DOHH2 (cell line): ENCODE measurements at regions not wholly inside any gene's neighbourhood (a gene's known extent, or its start where the extent isn't known, plus 50 kb on each side); places are given as distances from the start of the nearest gene placed in this dataset.

ENCODE experiments used
- H3F3A ChIP-seq: fragments of 200-600 bp; sonication (generic), shearing (Covaris generic); 2 replicates; pipeline ENCODE4 v1.6.0; 2016; ENCODE audit warnings: antibody characterized with exemption, mild to moderate bottlenecking; ENCODE audit not compliant: control insufficient read depth, insufficient read depth
- H3K27ac ChIP-seq: fragments of 200-600 bp; sonication (generic); 2 replicates; pipeline ENCODE4 v1.5.1; 2014; ENCODE audit warnings: low read depth, mild to moderate bottlenecking, low read length, moderate library complexity
- H3K27me3 ChIP-seq: fragments of 200-600 bp; sonication (generic); 2 replicates; pipeline ENCODE4 v1.6.1; 2014; ENCODE audit warnings: mild to moderate bottlenecking, low read length, mixed read lengths; ENCODE audit not compliant: control insufficient read depth
- H3K36me3 ChIP-seq: fragments of 200-600 bp; sonication (generic); 2 replicates; pipeline ENCODE4 v1.6.1; 2014; ENCODE audit warnings: mild to moderate bottlenecking, low read length, moderate library complexity, mixed read lengths; ENCODE audit not compliant: control insufficient read depth
- H3K4me1 ChIP-seq: fragments of 200-600 bp; sonication (generic); 2 replicates; pipeline ENCODE4 v1.6.1; 2014; ENCODE audit warnings: mild to moderate bottlenecking, low read length, mixed read lengths; ENCODE audit not compliant: control insufficient read depth
- H3K4me2 ChIP-seq: fragments of 200-600 bp; sonication (generic); 2 replicates; pipeline ENCODE4 v1.6.0; 2014; ENCODE audit warnings: mild to moderate bottlenecking, low read length, moderate library complexity
- H3K4me3 ChIP-seq: fragments of 200-600 bp; sonication (generic); 2 replicates; pipeline ENCODE4 v1.5.1; 2014; ENCODE audit warnings: mild to moderate bottlenecking, low read length, mixed read lengths
- H3K79me2 ChIP-seq: fragments of 200-600 bp; sonication (generic); 2 replicates; pipeline ENCODE4 v1.6.1; 2014; ENCODE audit warnings: mild to moderate bottlenecking, low read length, mixed read lengths; ENCODE audit not compliant: control insufficient read depth
- H3K9me2 ChIP-seq: fragments of 200-600 bp; sonication (generic); replicated peaks from 2 replicates; pipeline ENCODE4 v1.6.1; 2014; ENCODE audit warnings: mild to moderate bottlenecking, low read length, mixed read lengths; ENCODE audit not compliant: control insufficient read depth
- H3K9me3 ChIP-seq: fragments of 200-600 bp; sonication (generic); 2 replicates; pipeline ENCODE4 v1.6.1; 2014; ENCODE audit warnings: antibody characterized with exemption, low read length, mixed read lengths; ENCODE audit not compliant: control insufficient read depth, insufficient read depth
- H4K20me1 ChIP-seq: fragments of 200-600 bp; sonication (generic); 2 replicates; pipeline ENCODE4 v1.6.0; 2014; ENCODE audit warnings: low read depth, mild to moderate bottlenecking, antibody characterized with exemption, low read length, moderate library complexity; ENCODE audit not compliant: control insufficient read depth, insufficient read depth
- EZH2phosphoT487 ChIP-seq: fragments of 200-600 bp; sonication (generic); IDR thresholded peaks from 2 replicates; pipeline ENCODE4 v1.6.1; 2017; ENCODE audit warnings: borderline replicate concordance, mild to moderate bottlenecking, antibody characterized with exemption, low read length, moderate library complexity, mixed read lengths
- TF ChIP-seq, protein P1 (sequence below): fragments of 200-600 bp; sonication (generic); IDR thresholded peaks from one replicate; pipeline ENCODE4 v1.5.1; 2014; ENCODE audit warnings: antibody characterized with exemption, mild to moderate bottlenecking, low read depth, low read length; ENCODE audit not compliant: poor library complexity, severe bottlenecking

DNA sequence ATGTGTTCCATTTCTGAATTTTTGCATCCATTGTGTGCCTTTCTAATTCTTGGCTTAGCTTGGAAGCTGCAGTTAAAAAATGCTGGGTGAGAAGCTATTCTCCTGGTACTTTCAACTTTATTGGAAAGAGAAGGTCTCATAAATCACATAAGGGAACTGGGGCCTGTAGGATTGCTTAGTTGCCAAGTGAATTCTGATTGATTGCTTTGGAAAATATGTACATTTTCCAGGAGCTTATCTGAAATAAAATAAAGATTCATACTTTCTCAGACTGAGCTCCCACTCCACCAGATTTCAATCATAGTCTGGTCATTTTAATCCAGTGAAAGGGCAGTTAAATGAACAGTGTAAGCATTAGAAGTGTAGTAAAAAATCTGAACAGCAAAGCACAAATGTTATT lies 50.0 kb upstream of the PRICKLE1 start:
- TF ChIP-seq, protein P1, sequence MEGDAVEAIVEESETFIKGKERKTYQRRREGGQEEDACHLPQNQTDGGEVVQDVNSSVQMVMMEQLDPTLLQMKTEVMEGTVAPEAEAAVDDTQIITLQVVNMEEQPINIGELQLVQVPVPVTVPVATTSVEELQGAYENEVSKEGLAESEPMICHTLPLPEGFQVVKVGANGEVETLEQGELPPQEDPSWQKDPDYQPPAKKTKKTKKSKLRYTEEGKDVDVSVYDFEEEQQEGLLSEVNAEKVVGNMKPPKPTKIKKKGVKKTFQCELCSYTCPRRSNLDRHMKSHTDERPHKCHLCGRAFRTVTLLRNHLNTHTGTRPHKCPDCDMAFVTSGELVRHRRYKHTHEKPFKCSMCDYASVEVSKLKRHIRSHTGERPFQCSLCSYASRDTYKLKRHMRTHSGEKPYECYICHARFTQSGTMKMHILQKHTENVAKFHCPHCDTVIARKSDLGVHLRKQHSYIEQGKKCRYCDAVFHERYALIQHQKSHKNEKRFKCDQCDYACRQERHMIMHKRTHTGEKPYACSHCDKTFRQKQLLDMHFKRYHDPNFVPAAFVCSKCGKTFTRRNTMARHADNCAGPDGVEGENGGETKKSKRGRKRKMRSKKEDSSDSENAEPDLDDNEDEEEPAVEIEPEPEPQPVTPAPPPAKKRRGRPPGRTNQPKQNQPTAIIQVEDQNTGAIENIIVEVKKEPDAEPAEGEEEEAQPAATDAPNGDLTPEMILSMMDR: no peak
- TF ChIP-seq EZH2phosphoT487: no peak

More for the DNA sequence above, 50.0 kb upstream of the PRICKLE1 start:
- no peak overlapping the region for H3K4me2 ChIP-seq
- H3K27ac ChIP-seq: no peak overlapping the region
- no peaks in the 10 kb centered on the region for H4K20me1 ChIP-seq
- no peaks in the 10 kb centered on the region for H3K36me3 ChIP-seq
- H3K4me3 ChIP-seq: no peak overlapping the region
- no peaks in the 10 kb centered on the region for H3K79me2 ChIP-seq
- H3K9me3 ChIP-seq: no peaks in the 10 kb centered on the region
- H3K4me1 ChIP-seq: no peaks in the 10 kb centered on the region
- no peaks in the 10 kb centered on the region for H3F3A ChIP-seq
- H3K9me2 ChIP-seq: no peaks in the 10 kb centered on the region
- H3K27me3 ChIP-seq: no peaks in the 10 kb centered on the region
